NB4 (cell line): ENCODE measurements at regions not wholly inside any gene's neighbourhood (a gene's known extent, or its start where the extent isn't known, plus 50 kb on each side); places are given as distances from the start of the nearest gene placed in this dataset.

Experiments used
- DNase-seq: peaks from one replicate; pipeline ENCODE4 v3.0.0; 2010; ENCODE audit warnings: low read depth
- H3K4me3 ChIP-seq: one replicate; pipeline ENCODE4 v1.5.1; 2011; ENCODE audit warnings: mild to moderate bottlenecking, low read depth, low read length, moderate library complexity
- CTCF ChIP-seq: IDR thresholded peaks from one replicate; pipeline ENCODE4 v1.5.1; 2012; ENCODE audit warnings: low read depth, low read length
- MYC ChIP-seq: IDR thresholded peaks from 2 replicates; pipeline ENCODE4 v1.6.1; 2011; ENCODE audit warnings: low read depth, low read length
- POLR2A ChIP-seq: IDR thresholded peaks from 2 replicates; pipeline ENCODE4 v1.6.1; 2011; ENCODE audit warnings: mild to moderate bottlenecking; ENCODE audit not compliant: insufficient read length; ENCODE audit errors: extremely low read depth
- TF ChIP-seq, protein P1 (sequence below): IDR thresholded peaks from 2 replicates; pipeline ENCODE4 v1.6.1; 2011; ENCODE audit warnings: low read depth, low read length

- DNase-seq, result no peak
- H3K4me3 ChIP-seq, result no peak overlapping the region
- TF ChIP-seq MYC (no peak), POLR2A (no peak), CTCF (no peak)
- TF ChIP-seq, protein P1, sequence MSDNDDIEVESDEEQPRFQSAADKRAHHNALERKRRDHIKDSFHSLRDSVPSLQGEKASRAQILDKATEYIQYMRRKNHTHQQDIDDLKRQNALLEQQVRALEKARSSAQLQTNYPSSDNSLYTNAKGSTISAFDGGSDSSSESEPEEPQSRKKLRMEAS, result no peak
Measured at GRCh38 chr12:76947304-76947703, 68.5 kb upstream of the CSRP2 start.

GRCh38 chr12:76946446-76946845 lies 67.6 kb upstream of the CSRP2 start:
- H3K4me3 ChIP-seq, result no peak overlapping the region
- DNase-seq, result no peak
- TF ChIP-seq CTCF (no peak), POLR2A (no peak), MYC (no peak)
- TF ChIP-seq, protein P1, result no peak

DNA sequence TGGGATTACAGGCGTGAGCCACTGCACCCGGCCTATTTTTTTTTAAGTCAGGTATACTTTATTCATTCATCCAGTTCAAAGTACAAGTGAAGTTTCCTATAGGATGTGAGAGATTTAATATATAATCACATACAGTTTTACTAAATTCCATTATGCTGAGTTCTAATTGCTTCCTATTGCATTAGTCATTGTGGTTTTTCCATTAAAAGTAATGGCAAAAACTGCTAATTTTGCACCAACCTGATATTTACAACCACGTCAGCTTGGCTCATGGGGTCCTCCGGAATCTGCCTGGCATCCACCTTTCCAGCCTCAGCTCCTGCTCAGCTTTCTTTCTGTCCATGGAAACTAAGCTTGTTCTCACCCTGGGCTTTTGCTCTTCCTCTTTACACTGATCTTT lies 67.0 kb upstream of the CSRP2 start:
- DNase-seq, result no peak
- H3K4me3 ChIP-seq, result no peak overlapping the region
- no peak for TF ChIP-seq CTCF
- no peak for TF ChIP-seq POLR2A
- TF ChIP-seq MYC, result no peak
- TF ChIP-seq, protein P1, result no peak

DNA sequence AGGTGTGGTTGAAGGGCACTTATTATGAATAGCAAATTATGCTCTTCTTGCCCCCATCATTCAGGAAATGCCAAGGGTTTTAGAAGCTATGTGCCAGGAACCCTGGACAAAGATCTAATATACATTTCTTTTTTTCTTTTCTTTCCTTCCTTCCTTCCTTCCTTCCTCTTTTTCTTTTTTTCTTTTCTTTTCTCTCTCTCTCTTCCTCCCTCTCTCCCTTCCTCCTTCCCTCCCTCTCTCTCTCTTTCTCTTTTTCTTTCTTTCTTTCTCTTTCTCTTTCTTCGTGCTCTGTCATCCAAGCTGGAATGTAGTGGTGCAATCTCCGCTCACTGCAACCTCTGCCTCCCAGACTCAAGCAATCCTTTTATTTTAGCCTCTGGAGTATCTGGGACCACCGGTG lies 66.1 kb upstream of the CSRP2 start:
- TF ChIP-seq POLR2A (no peak), CTCF (no peak), MYC (no peak)
- TF ChIP-seq, protein P1, result no peak
- H3K4me3 ChIP-seq, result no peak overlapping the region

DNA sequence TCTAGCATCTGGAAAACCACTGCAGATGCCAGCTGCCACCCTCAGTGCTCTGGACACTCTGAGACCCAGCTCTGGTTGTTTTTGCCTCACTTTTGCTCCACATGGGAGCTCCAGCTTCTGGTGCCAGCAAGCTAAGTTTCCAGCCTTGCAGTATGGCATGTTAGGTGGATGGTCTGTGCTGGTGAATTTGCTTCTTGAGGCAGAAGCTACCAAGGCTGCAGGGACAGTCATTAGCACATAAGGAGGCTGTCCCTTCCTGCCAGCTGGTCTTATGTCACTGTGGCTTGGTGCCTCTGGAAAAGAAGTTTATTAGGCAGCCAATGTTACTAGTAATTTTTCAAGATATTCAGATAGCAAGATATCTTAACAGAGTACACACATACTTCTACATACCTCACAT lies 64.2 kb upstream of the CSRP2 start:
- H3K4me3 ChIP-seq, result no peak overlapping the region
- TF ChIP-seq CTCF (no peak), MYC (no peak), POLR2A (no peak)
- TF ChIP-seq, protein P1, result no peak
- no peak for DNase-seq

More for the DNA sequence above, 66.1 kb upstream of the CSRP2 start:
- no peak for DNase-seq

DNA sequence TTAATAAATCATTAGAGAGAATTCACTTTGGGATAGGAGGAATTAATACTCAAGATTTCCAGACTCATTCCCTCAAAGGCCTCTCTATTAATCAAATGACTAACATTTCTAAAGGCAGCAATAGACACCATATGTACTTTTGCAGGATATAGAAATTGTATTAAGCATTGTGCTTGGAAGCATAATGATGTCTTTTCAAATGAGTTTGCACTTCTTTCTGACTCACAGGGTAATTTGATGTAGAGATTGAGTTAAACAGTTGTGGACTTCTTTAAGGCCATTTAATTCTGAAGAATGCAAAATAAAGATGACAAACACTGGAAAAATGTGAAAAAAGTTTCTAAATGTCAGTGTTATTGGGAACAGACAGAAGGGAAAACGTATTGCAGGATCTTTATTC lies 63.4 kb upstream of the CSRP2 start:
- no peak overlapping the region for H3K4me3 ChIP-seq
- DNase-seq, result no peak
- TF ChIP-seq, protein P1, result no peak
- TF ChIP-seq CTCF (no peak), POLR2A (no peak), MYC (no peak)
